Smooth muscle cell (in vitro differentiated cells): ENCODE measurements at regions not wholly inside any gene's neighbourhood (a gene's known extent, or its start where the extent isn't known, plus 50 kb on each side); places are given as distances from the start of the nearest gene placed in this dataset.

ENCODE experiments used
- DNase-seq: peaks from one replicate; lab custom pipeline; 2025; ENCODE audit not compliant: unreplicated experiment; lab: John Stamatoyannopoulos, UW
- H2AFZ ChIP-seq: fragments of 200-600 bp; sonication (generic); 2 replicates; pipeline ENCODE4 v1.6.0; 2016; ENCODE audit warnings: antibody characterized with exemption, low read depth, mild to moderate bottlenecking
- H3F3A ChIP-seq: fragments of 200-600 bp; sonication (generic); 2 replicates; pipeline ENCODE4 v1.6.0; 2017; ENCODE audit warnings: antibody characterized with exemption, low read depth
- H3K27ac ChIP-seq: fragments of 200-600 bp; sonication (generic); 2 replicates; pipeline ENCODE4 v1.5.1; 2016; ENCODE audit warnings: low read depth, mild to moderate bottlenecking
- H3K27me3 ChIP-seq: fragments of 200-600 bp; sonication (generic); 2 replicates; pipeline ENCODE4 v1.6.1; 2016; ENCODE audit warnings: low read depth, mild to moderate bottlenecking
- H3K36me3 ChIP-seq: fragments of 200-600 bp; sonication (generic); 2 replicates; pipeline ENCODE4 v1.5.1; 2016; ENCODE audit warnings: low read depth
- H3K4me1 ChIP-seq: fragments of 200-600 bp; sonication (generic); 2 replicates; pipeline ENCODE4 v1.5.1; 2016; ENCODE audit warnings: low read depth
- H3K4me2 ChIP-seq: fragments of 200-600 bp; sonication (generic); 2 replicates; pipeline ENCODE4 v1.6.0; 2016; ENCODE audit warnings: mild to moderate bottlenecking
- H3K4me3 ChIP-seq: fragments of 200-600 bp; sonication (generic); 2 replicates; pipeline ENCODE4 v1.5.1; 2016; ENCODE audit warnings: mild to moderate bottlenecking
- H3K79me2 ChIP-seq: fragments of 200-600 bp; sonication (generic); 2 replicates; pipeline ENCODE4 v1.6.0; 2016; ENCODE audit warnings: low read depth, mild to moderate bottlenecking
- H3K9ac ChIP-seq: fragments of 200-600 bp; sonication (generic); 2 replicates; pipeline ENCODE4 v1.6.0; 2016; ENCODE audit warnings: low read depth
- H3K9me3 ChIP-seq: fragments of 200-600 bp; sonication (generic); replicated peaks from 2 replicates; pipeline ENCODE4 v1.5.1; 2016; ENCODE audit warnings: low read depth
- H4K20me1 ChIP-seq: fragments of 200-600 bp; sonication (generic); 2 replicates; pipeline ENCODE4 v1.6.0; 2016; ENCODE audit warnings: low read depth
- CTCF ChIP-seq: fragments of 200-600 bp; sonication (generic); IDR thresholded peaks from 2 replicates; pipeline ENCODE4 v1.5.1; 2017; ENCODE audit warnings: borderline replicate concordance, mild to moderate bottlenecking, antibody characterized with exemption; ENCODE audit not compliant: insufficient read depth, poor library complexity, severe bottlenecking
- WGBS: methylation state at CpG from one replicate; pipeline ENCODE4 v1.1.7; 2016; ENCODE audit warnings: low lambda C conversion rate; 5-methylcytosine and 5-hydroxymethylcytosine counted together

- Histone ChIP-seq H3K9ac (no peak overlapping the region), H3K27me3 (peaks cover 15% of the 10 kb centered on the region), H2AFZ (no peak overlapping the region), H3K4me1 (no peaks in the 10 kb centered on the region), H4K20me1 (no peaks in the 10 kb centered on the region), H3K27ac (no peak overlapping the region), H3K4me2 (no peak overlapping the region), H3K4me3 (no peak overlapping the region), H3K36me3 (no peaks in the 10 kb centered on the region), H3K9me3 (peaks cover 6% of the 10 kb centered on the region), H3F3A (no peaks in the 10 kb centered on the region), H3K79me2 (no peaks in the 10 kb centered on the region)
- no peak for TF ChIP-seq CTCF
- whole genome bisulfite sequencing: 40% methylated on average over 2 of the region's 2 CpGs
- no peak for DNase-seq
Measured at GRCh38 chr12:113580437-113580836, 108.8 kb upstream of the LHX5 start.

- no peaks in the 10 kb centered on the region for H3K4me1 ChIP-seq
- no peak overlapping the region for H3K4me3 ChIP-seq
- WGBS: 72% methylated on average over 7 of the region's 7 CpGs
- no peak overlapping the region for H3K9ac ChIP-seq
- no peak for DNase-seq
- peaks cover 26% of the 10 kb centered on the region for H3K27me3 ChIP-seq
- H4K20me1 ChIP-seq: no peaks in the 10 kb centered on the region
- no peak overlapping the region for H3K4me2 ChIP-seq
- H3F3A ChIP-seq: no peaks in the 10 kb centered on the region
- H3K79me2 ChIP-seq: no peaks in the 10 kb centered on the region
- peaks cover 6% of the 10 kb centered on the region for H3K9me3 ChIP-seq
- no peak overlapping the region for H3K27ac ChIP-seq
- no peak overlapping the region for H2AFZ ChIP-seq
- TF ChIP-seq CTCF: no peak
- H3K36me3 ChIP-seq: no peaks in the 10 kb centered on the region
Measured at GRCh38 chr12:113577464-113578129, 105.9 kb upstream of the LHX5 start.

GRCh38 chr12:113575386-113575785 lies 103.7 kb upstream of the LHX5 start:
- no peak overlapping the region for H3K9ac ChIP-seq
- no peak overlapping the region for H3K4me3 ChIP-seq
- no peak for DNase-seq
- H3K27me3 ChIP-seq: peaks cover 27% of the 10 kb centered on the region
- H3K27ac ChIP-seq: no peak overlapping the region
- no peaks in the 10 kb centered on the region for H3K4me1 ChIP-seq
- no peak overlapping the region for H3K4me2 ChIP-seq
- no peaks in the 10 kb centered on the region for H3K36me3 ChIP-seq
- H4K20me1 ChIP-seq: no peaks in the 10 kb centered on the region
- WGBS: 86% methylated on average over 10 of the region's 10 CpGs
- H3K79me2 ChIP-seq: no peaks in the 10 kb centered on the region
- H3F3A ChIP-seq: no peaks in the 10 kb centered on the region
- no peaks in the 10 kb centered on the region for H3K9me3 ChIP-seq
- no peak for TF ChIP-seq CTCF
- no peak overlapping the region for H2AFZ ChIP-seq

- Histone ChIP-seq H2AFZ (no peak overlapping the region), H3K4me1 (no peaks in the 10 kb centered on the region), H3K4me2 (no peak overlapping the region), H3F3A (no peaks in the 10 kb centered on the region), H3K79me2 (no peaks in the 10 kb centered on the region), H3K36me3 (no peaks in the 10 kb centered on the region), H3K4me3 (no peak overlapping the region), H3K27ac (no peak overlapping the region), H3K9ac (no peak overlapping the region), H4K20me1 (no peaks in the 10 kb centered on the region), H3K9me3 (no peaks in the 10 kb centered on the region), H3K27me3 (peaks cover 23% of the 10 kb centered on the region)
- no peak for DNase-seq
- 97% methylated on average over 1 of the region's 1 CpG for WGBS
- no peak for TF ChIP-seq CTCF
Measured at GRCh38 chr12:113573148-113573547, 101.5 kb upstream of the LHX5 start.
